ACC112 (cell line): ENCODE measurements at regions not wholly inside any gene's neighbourhood (a gene's known extent, or its start where the extent isn't known, plus 50 kb on each side); places are given as distances from the start of the nearest gene placed in this dataset.

Source experiments
- H2AFZ ChIP-seq: fragments of 200-600 bp; sonication (generic); one replicate; pipeline ENCODE4 v1.6.0; 2017; ENCODE audit warnings: antibody characterized with exemption, low read length; ENCODE audit not compliant: unreplicated experiment
- H3K27ac ChIP-seq: fragments of 200-600 bp; sonication (generic); 2 replicates; pipeline ENCODE4 v1.5.1; 2014; ENCODE audit warnings: low read depth, mild to moderate bottlenecking, antibody characterized with exemption, low read length, moderate library complexity
- H3K27me3 ChIP-seq: fragments of 200-600 bp; sonication (generic); 2 replicates; pipeline ENCODE4 v1.6.1; 2014; ENCODE audit warnings: mild to moderate bottlenecking, antibody characterized with exemption, low read length, moderate library complexity, mixed read lengths; ENCODE audit not compliant: insufficient read depth
- H3K36me3 ChIP-seq: fragments of 200-600 bp; sonication (generic); 2 replicates; pipeline ENCODE4 v1.6.1; 2016; ENCODE audit warnings: mild to moderate bottlenecking, antibody characterized with exemption, low read length, moderate library complexity, mixed read lengths; ENCODE audit not compliant: insufficient read depth
- H3K4me1 ChIP-seq: fragments of 200-600 bp; sonication (generic); one replicate; pipeline ENCODE4 v1.6.1; 2016; ENCODE audit warnings: low read length, mixed read lengths; ENCODE audit not compliant: insufficient read depth, unreplicated experiment, control insufficient read depth
- H3K4me3 ChIP-seq: fragments of 200-600 bp; sonication (generic); 2 replicates; pipeline ENCODE4 v1.5.1; 2014; ENCODE audit warnings: mild to moderate bottlenecking, low read depth, low read length
- H3K79me2 ChIP-seq: fragments of 200-600 bp; sonication (generic); one replicate; pipeline ENCODE4 v1.6.0; 2016; ENCODE audit warnings: low read length; ENCODE audit not compliant: control insufficient read depth, unreplicated experiment, insufficient read depth

- H2AFZ ChIP-seq, result no peak overlapping the region
- H3K79me2 ChIP-seq, result no peaks in the 10 kb centered on the region
- H3K36me3 ChIP-seq, result no peaks in the 10 kb centered on the region
- no peak overlapping the region for H3K27ac ChIP-seq
- no peak overlapping the region for H3K4me3 ChIP-seq
- H3K27me3 ChIP-seq, result no peaks in the 10 kb centered on the region
- H3K4me1 ChIP-seq, result peaks cover 3% of the 10 kb centered on the region
Measured at GRCh38 chr7:42348631-42349030, 111.6 kb upstream of the GLI3 start.

GRCh38 chr7:42348071-42348470, 111.1 kb upstream of the GLI3 start:
- Histone ChIP-seq H3K36me3 (no peaks in the 10 kb centered on the region), H3K79me2 (no peaks in the 10 kb centered on the region), H3K4me3 (no peak overlapping the region), H3K27me3 (no peaks in the 10 kb centered on the region), H3K27ac (no peak overlapping the region), H2AFZ (no peak overlapping the region), H3K4me1 (peaks cover 3% of the 10 kb centered on the region)

- no peaks in the 10 kb centered on the region for H3K36me3 ChIP-seq
- no peaks in the 10 kb centered on the region for H3K27me3 ChIP-seq
- no peak overlapping the region for H3K27ac ChIP-seq
- no peak overlapping the region for H2AFZ ChIP-seq
- no peak overlapping the region for H3K4me3 ChIP-seq
- H3K79me2 ChIP-seq, result no peaks in the 10 kb centered on the region
- H3K4me1 ChIP-seq, result peaks cover 3% of the 10 kb centered on the region
Measured at GRCh38 chr7:42347616-42348015, 110.6 kb upstream of the GLI3 start.

GRCh38 chr7:42345478-42346299, 108.7 kb upstream of the GLI3 start:
- Histone ChIP-seq H3K36me3 (no peaks in the 10 kb centered on the region), H3K79me2 (no peaks in the 10 kb centered on the region), H3K4me1 (no peaks in the 10 kb centered on the region), H3K27ac (no peak overlapping the region), H3K4me3 (no peak overlapping the region), H3K27me3 (no peaks in the 10 kb centered on the region), H2AFZ (no peak overlapping the region)

- Histone ChIP-seq H3K27me3 (no peaks in the 10 kb centered on the region), H3K36me3 (no peaks in the 10 kb centered on the region), H2AFZ (no peak overlapping the region), H3K27ac (no peak overlapping the region), H3K4me3 (no peak overlapping the region), H3K4me1 (peaks cover 3% of the 10 kb centered on the region), H3K79me2 (no peaks in the 10 kb centered on the region)
Measured at GRCh38 chr7:42344198-42344755, 107.3 kb upstream of the GLI3 start.

- Histone ChIP-seq H3K79me2 (no peaks in the 10 kb centered on the region), H3K27ac (no peak overlapping the region), H3K27me3 (no peaks in the 10 kb centered on the region), H3K4me1 (peaks cover 19% of the 10 kb centered on the region), H3K36me3 (no peaks in the 10 kb centered on the region), H2AFZ (no peak overlapping the region), H3K4me3 (no peak overlapping the region)
Measured at GRCh38 chr7:42342381-42342780, 105.4 kb upstream of the GLI3 start.

GRCh38 chr7:42340436-42340835, 103.4 kb upstream of the GLI3 start:
- no peak overlapping the region for H2AFZ ChIP-seq
- H3K4me3 ChIP-seq, result no peak overlapping the region
- H3K79me2 ChIP-seq, result no peaks in the 10 kb centered on the region
- no peaks in the 10 kb centered on the region for H3K36me3 ChIP-seq
- H3K4me1 ChIP-seq, result peaks cover 19% of the 10 kb centered on the region
- H3K27me3 ChIP-seq, result no peaks in the 10 kb centered on the region
- H3K27ac ChIP-seq, result no peak overlapping the region

- Histone ChIP-seq H3K36me3 (no peaks in the 10 kb centered on the region; the same call in 1 of the 2 replicates), H3K4me1 (peaks cover 19% of the 10 kb centered on the region), H3K27me3 (no peaks in the 10 kb centered on the region), H3K4me3 (peak overlapping the region; percentile 68), H3K79me2 (no peaks in the 10 kb centered on the region), H3K27ac (peak overlapping the region; percentile 44), H2AFZ (peak overlapping the region; percentile 78)
Measured at GRCh38 chr7:42338916-42339540, 102.0 kb upstream of the GLI3 start.

GRCh38 chr7:42338231-42338915, 101.4 kb upstream of the GLI3 start:
- H2AFZ ChIP-seq, result peak overlapping the region; percentile 78
- no peaks in the 10 kb centered on the region for H3K79me2 ChIP-seq
- H3K27ac ChIP-seq, result peak overlapping the region; percentile 44
- no peaks in the 10 kb centered on the region for H3K27me3 ChIP-seq
- H3K36me3 ChIP-seq, result no peaks in the 10 kb centered on the region; the same call in 1 of the 2 replicates
- H3K4me1 ChIP-seq, result peaks cover 19% of the 10 kb centered on the region
- peak overlapping the region; percentile 68 for H3K4me3 ChIP-seq

GRCh38 chr7:42337225-42337905, 100.4 kb upstream of the GLI3 start:
- Histone ChIP-seq H2AFZ (peak overlapping the region; percentile 27), H3K27ac (peak overlapping the region; percentile 44; the same call in 1 of the 2 replicates), H3K27me3 (no peaks in the 10 kb centered on the region)

More at GRCh38 chr7:42337225-42337905, 100.4 kb upstream of the GLI3 start:
- no peak overlapping the region for H3K4me3 ChIP-seq
- no peaks in the 10 kb centered on the region; the same call in 1 of the 2 replicates for H3K36me3 ChIP-seq
- H3K4me1 ChIP-seq, result peaks cover 19% of the 10 kb centered on the region
- no peaks in the 10 kb centered on the region for H3K79me2 ChIP-seq
